Ishikawa (cell line): ENCODE measurements at regions not wholly inside any gene's neighbourhood (a gene's known extent, or its start where the extent isn't known, plus 50 kb on each side); places are given as distances from the start of the nearest gene placed in this dataset.

ENCODE experiments used
- CEBPB ChIP-seq: IDR thresholded peaks from 2 replicates; pipeline ENCODE4 v1.6.1; 2012
- CREB1 ChIP-seq: IDR thresholded peaks from 2 replicates; pipeline ENCODE4 v1.6.1; 2012; ENCODE audit warnings: low read depth
- EGR1 ChIP-seq: IDR thresholded peaks from 2 replicates; pipeline ENCODE4 v1.6.1; 2012
- EP300 ChIP-seq: IDR thresholded peaks from 2 replicates; pipeline ENCODE4 v1.6.1; 2012; ENCODE audit warnings: borderline replicate concordance
- FOXM1 ChIP-seq: IDR thresholded peaks from 2 replicates; pipeline ENCODE4 v1.6.1; 2012; ENCODE audit warnings: low read depth, borderline replicate concordance
- MAX ChIP-seq: IDR thresholded peaks from 2 replicates; pipeline ENCODE4 v1.6.1; 2012
- RAD21 ChIP-seq: IDR thresholded peaks from 2 replicates; pipeline ENCODE4 v1.6.1; 2012; ENCODE audit warnings: low read depth
- REST ChIP-seq: IDR thresholded peaks from 2 replicates; pipeline ENCODE4 v1.6.1; 2012; ENCODE audit warnings: low read depth, mild to moderate bottlenecking
- TAF1 ChIP-seq: IDR thresholded peaks from 2 replicates; pipeline ENCODE4 v1.6.1; 2012; ENCODE audit warnings: low read depth, mild to moderate bottlenecking
- TCF12 ChIP-seq: IDR thresholded peaks from 2 replicates; pipeline ENCODE4 v1.6.1; 2012; ENCODE audit warnings: low read depth
- TEAD4 ChIP-seq: IDR thresholded peaks from 2 replicates; pipeline ENCODE4 v1.6.1; 2012
- YY1 ChIP-seq: IDR thresholded peaks from 2 replicates; pipeline ENCODE4 v1.6.1; 2012; ENCODE audit warnings: low read depth
- ZBTB7A ChIP-seq: IDR thresholded peaks from 2 replicates; pipeline ENCODE4 v1.6.1; 2012; ENCODE audit warnings: low read depth

GRCh38 chr9:80359291-80359690 is 787.5 kb downstream of the TLE4 start:
- TF ChIP-seq CREB1 (no peak), TAF1 (no peak), CEBPB (no peak), TEAD4 (no peak), FOXM1 (no peak), YY1 (no peak), ZBTB7A (no peak), REST (no peak), RAD21 (no peak), MAX (no peak), EGR1 (no peak), TCF12 (no peak), EP300 (no peak)
